GM19099 (cell line): ENCODE measurements at regions not wholly inside any gene's neighbourhood (a gene's known extent, or its start where the extent isn't known, plus 50 kb on each side); places are given as distances from the start of the nearest gene placed in this dataset.

Experiments used
- POLR2A ChIP-seq: IDR thresholded peaks from 3 replicates; pipeline ENCODE4 v1.6.1; 2011; ENCODE audit warnings: low read depth; ENCODE audit not compliant: insufficient read length; ENCODE audit errors: extremely low read depth

DNA sequence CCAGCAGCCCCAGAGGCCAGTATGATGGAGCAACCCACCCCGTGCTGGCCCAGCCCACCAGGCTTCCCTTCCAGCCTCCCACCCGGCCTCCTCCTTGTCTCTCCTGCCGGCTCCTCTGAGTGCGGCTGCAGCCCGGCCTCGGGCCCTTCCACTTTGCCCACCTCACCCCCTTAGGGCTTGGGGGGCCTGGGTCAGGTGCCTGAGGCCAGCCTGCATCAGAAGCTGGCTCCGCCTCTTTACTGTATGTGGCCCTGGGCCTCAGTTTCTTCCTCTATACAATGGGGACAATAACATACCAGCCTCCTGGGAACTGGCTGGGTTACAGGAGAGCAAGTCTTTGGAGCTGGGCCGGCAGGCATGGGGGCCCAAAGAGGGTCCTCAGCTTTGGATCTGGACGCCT, 221.1 kb upstream of the CIBAR2 start:
- no peak for TF ChIP-seq POLR2A

- TF ChIP-seq POLR2A = no peak
Measured at GRCh38 chr16:85333744-85334640, 221.7 kb upstream of the CIBAR2 start.

DNA sequence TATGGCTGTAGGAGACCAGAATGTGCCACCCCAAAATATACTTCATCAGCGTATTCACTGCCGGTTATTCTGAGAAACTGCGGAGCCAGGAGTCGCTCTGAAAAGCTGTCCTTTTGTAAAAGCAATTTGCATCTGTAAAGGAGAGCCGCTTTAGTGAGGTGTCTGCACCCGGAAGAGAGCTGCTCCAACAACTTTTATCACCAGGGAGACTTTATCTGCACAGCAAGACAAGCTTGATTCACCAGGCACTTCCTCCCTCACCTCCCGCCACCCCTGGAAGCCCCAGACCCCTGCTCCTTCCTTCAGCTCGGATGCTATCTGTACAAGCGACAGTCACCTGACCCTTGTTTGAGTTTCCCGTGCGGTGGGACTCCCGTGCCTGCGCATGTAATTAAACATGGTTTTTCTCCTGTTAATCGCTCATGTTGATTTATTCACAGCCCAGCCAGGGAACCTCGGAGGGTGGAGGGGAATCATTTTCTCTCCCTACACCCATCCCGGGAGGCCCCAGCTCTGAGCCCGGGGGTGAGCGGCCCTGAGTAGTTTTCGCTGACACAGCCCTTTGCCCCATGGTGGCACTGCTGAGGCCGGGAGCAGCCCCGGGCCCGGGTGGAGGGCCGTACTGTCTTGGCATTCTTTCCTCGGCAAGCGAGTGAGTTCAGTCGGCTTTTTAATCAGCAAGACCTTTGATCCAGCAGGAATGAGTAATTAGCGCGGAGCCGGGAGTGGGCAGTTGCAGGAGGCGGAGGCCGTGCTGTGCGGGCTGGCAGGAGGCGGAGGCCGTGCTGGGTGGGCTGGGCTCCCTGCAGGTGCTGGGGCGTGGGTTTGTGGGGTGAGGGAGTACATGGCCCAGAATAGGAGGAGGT, 222.7 kb upstream of the CIBAR2 start:
- no peak for TF ChIP-seq POLR2A

DNA sequence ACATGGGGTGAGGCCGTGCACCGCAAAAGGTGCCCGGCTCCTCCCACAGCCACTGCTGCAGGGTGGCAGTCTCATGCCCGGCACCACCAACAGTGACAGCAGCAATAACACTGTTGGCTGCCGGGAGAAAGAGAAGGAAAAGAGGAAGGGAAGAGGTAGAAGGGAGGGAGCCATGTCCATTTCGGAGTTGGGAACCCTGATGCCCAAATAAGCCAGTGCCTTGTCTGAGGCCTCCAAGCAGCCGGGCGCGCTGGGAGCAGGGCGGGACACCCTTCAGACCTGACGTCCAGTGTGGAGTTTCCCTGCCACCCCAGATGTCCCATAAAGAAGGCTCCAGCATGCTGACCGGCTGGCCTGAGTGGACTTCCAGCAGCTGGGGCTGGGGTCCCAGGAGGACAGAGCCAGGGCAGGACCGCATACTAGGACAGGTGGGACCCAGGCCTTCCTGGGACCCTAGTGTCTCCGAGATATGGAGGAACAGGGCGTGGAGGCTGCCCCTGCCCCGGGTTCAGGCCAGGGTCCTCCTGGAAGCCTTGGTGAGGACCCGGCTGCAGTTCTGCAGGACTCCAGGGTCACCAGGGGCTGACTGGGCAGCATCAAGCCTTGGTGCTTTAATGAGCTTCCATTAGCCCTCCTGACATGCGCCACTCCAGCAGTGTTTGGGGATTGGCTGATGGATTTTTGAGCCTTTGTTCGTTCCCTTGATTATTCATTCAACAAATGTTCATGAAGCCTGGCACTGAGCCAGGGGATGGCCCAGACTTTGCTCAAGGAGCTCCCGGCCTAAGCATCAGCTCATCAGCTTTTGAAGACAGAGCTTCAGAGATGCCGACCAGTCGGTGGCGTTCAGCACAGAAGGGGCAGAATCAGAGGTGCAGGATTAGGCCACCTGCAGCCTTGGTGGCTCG, 223.6 kb upstream of the CIBAR2 start:
- no peak for TF ChIP-seq POLR2A

DNA sequence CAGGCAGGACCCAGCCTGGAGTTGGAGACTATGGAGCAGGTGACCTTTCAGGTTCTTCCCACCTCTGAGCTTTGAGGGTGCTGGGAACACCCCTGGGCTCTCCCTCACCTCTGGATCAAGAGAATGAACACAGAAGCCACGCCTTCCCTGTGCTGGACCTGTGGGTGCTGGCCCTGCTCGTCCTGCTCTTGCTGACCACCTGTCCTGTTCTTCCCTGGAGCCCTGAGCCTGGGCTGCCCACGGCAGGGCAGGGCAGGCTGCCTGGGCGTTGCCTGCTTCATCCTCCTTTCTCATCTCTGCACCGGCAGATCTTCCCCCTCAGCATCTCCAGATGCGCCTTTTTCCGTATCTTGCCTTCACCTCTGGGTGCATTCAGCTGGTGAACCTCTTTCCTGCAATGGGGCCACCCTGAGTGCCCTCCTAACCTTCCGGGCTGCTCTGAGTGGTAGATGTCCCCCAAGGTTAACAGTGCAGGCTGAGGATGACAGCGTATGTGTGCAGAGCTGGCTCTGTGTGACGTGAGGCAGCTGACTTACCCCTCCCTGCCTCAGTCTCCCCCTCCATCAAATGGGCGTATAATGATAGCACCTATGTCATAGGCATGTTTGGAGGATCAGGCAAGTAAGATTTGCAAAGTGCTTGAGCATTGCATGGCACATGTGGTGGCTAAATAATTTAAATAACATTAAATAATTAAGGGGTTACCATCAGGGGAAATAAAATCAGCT, 225.8 kb upstream of the CIBAR2 start:
- no peak for TF ChIP-seq POLR2A

DNA sequence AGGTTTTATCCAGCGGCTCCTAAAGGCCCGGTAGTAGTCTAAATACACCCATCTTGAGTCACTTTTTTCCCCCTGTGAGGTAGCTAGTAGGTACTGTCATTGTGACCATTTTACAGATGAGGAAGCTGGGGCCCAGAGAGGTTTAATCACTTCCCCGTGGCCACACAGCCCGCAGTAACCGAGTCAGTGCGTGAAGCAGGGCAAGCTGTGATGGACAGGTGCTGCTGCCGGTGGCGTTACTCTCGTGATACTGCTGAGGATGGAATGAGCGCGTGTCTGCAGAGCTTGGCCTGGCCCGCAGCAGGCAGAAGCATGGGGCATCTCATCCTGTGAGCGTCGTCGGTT, 226.3 kb upstream of the CIBAR2 start:
- no peak for TF ChIP-seq POLR2A

DNA sequence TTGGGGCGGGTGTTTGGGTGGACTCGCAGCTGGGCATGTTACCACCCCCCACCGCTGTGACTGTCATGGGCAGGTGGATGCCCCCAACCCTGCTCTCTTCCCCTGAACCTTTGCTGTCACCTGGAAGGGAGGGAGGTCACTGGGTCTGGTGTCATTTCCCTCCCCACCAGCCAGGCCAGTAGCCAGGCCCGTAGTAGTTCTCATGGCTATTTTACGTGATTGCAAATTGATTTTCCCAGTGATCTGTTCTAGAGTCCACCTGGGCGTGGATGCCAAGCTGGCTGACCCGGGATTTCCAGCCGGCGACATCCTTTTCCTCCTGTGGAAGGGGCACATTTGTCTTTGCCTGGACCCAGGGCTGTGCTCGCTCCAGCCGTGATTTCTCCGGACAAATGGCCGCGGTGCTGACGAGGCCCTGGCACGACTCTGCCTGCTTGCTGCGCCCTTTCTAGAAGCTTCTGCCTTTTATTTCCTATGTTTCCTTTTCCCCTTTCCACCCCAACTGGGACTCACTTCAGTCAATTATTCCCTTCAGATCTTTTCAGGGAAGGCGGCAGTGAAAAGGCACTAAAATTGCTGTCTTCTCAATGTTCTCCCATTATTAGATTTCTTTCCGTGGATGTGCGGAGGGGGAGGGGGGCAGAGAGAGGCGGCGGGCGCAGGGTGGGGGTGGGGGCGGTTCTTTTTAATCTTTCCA, 226.9 kb upstream of the CIBAR2 start:
- no peak for TF ChIP-seq POLR2A

DNA sequence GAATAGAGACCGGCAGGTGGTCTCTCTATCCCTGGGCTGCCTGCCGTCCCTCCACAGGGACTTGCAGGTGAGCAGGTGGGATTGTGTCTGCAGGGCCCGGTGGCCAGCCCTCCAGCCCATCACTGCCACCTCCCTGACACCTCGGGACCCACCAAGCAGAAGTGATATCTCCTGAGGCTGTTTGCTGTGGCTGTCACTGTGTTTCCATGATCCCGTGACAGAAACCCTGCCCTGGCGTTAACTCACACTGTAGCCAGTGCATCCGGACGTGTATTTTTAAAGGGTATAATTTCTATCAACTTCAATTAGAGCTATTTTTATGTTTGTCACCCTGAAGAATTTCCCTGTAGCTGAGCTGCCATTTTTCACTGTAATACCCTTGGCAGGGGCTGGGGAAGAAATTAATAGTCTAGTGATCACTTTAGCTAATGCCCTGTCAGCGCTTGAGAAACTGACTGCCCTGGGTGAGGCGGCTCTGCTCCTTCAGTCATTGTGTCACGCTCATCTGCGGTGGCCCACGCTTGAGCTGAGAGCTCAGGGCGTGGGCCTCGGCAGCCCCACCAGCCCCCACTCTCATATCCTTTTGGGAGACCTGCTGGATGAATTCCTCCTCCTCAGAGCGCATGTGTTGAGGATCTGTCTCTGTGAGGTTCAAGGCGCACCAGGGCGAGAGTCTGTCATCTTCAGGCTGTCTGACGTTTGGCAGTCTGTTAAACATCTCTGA, 229.9 kb upstream of the CIBAR2 start:
- TF ChIP-seq POLR2A = no peak

GRCh38 chr16:85344502-85345128, 232.3 kb upstream of the CIBAR2 start:
- TF ChIP-seq POLR2A = no peak

DNA sequence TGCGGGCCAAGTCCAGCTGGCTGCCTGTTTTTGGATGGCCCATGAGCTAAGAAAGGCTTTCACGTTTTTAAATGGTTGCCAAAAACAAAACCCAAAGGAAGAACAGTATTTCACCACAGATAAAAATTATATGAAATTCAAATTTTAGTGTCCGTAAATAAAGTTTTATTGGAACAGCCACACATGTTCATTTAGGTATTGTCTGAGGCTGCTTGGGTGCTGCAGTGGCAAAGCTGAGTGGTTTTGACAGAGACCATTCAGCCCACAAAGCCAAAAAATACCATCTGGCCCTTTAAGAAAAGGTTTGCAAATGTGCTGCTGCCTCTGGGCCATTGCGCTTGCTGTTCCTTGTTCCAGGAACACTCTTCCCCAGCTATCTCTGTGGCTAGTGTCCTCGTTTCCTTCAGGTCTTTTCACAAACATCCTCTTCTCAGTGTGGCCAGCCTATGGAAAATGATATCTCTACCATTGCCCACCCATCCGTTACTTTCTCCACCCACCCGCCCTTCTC, 232.9 kb upstream of the CIBAR2 start:
- TF ChIP-seq POLR2A = no peak

DNA sequence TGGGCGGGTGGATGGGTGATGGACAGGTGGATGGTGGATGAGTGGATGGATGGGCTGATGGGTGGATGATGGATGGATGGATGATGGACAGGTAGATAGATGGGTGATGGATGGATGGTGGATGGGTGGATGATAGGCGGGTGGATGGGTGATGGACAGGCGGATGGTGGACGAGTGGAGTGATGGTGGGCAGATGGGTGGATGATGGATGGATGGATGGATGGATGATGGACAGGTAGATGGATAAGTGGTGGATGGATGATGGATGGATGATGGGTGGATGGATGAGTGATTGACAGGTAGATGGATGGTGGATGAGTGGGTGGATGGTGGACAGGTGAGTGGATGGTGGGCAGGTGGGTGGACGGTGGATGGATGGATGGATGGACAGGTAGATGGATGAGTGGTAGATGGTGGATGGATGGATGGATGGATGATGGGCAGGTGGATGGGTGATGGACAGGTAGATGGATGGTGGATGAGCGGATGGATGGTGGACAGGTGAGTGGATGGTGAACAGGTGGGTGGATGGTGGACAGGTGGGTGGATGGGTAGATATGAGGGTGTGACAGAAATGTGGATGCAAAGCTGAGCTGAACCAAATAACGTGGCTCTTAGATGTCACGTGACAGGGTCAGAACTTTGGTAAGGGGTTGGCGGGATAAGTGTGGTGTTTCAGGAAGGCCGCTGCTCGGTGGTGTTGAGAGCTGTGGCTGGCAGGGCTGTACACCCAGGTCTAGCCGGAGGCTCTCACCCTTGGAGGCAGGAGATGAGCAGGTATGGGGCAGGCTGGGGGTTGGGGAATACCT, 234.3 kb upstream of the CIBAR2 start:
- TF ChIP-seq POLR2A = no peak

DNA sequence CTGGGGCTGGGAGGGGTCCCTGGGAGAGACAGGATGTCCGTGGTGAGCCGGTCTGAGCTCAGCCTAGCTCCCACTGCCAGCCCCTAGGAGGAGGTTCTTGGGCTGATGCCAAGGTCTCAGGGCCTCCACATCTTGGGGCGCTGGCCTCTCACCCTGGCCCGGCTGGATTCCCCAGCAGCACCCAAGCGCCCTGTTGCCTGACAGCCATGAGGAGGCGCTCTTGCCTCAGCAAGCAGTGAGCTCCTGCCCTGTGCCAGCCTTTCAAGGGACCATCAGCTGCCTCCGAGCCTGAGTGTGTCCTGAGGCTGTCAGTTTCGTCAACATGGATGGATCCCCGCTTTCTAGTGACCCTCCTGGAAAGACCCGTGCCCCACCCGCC, 234.9 kb upstream of the CIBAR2 start:
- no peak for TF ChIP-seq POLR2A
